RCC 7860 (cell line): ENCODE measurements at regions not wholly inside any gene's neighbourhood (a gene's known extent, or its start where the extent isn't known, plus 50 kb on each side); places are given as distances from the start of the nearest gene placed in this dataset.
"Not testable (repeated sequence)": the region's sequence is repeated elsewhere in the genome, so short reads cannot be mapped to it uniquely, and the experiment has no call there.

ENCODE experiments used
- DNase-seq: peaks from one replicate; pipeline ENCODE4 v3.0.0-alpha.2; 2015; ENCODE audit warnings: low spot score
- FAIRE-seq: peaks from 2 replicates; lab custom pipeline; 2012; peaks lifted over from hg19 to GRCh38; lab: Jason Lieb, UNC

DNA sequence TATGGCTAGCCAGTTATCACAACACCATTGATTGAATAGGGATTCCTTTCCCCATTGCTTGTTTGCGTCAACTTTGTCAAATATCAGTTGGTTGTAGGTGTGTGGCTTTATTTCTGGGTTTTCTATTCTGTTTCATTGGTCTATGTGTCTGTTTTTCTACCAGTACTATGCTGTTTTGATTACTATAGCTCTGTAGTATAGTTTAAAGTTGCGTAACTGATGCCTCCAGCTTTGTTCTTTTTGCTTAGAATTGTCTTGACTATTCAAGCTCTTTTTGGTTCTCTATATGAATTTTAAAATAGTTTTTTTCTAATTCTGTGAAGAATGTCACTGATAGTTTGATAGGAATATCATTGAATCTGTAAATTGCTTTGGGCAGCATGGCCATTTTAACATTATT is 194.9 kb upstream of the FN1 start:
- DNase-seq, FAIRE-seq: not testable (repeated sequence)

GRCh38 chr2:215627771-215628170 is 191.9 kb upstream of the FN1 start:
- DNase-seq (no peak), FAIRE-seq (no peak)

DNA sequence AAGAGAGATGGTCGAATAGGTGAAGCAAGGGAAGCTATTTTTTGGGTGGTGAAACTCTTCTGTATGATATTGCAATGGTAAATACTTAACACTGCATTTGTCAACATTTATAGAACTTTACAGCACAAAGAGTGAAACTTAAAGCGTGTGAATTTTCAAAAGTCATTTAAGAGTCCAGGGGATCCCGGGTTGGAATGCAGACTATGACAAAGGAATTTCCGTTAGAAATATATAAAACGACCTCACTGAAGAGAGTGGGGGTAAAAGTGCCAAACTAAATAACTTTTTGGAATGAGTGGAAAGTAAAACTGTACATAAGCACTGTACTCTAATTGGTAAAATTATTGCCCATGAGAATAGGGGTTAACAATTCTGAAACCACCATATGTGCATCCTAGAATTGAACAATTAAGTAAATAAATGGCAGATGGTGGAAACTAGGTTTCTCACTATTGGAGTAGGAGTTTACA is 191.0 kb upstream of the FN1 start:
- no peak for FAIRE-seq
- no peak for DNase-seq

DNA sequence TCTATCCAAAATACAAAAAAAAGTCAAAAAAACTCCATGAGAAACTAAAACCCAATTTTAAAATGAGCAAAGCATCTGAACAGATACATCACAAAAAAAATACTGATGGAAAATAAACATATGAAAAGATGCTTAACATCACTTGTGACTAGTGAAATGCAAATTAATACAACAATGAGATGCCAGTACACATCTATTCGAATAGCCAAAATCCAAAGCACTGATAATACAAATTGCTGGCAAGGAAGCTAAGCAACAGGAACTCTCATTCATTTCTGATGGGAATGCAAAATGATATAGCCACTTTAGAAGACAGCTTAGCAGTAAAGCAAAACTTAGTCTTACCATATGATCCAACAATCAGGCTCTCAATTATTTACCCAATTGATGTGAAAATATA is 190.2 kb upstream of the FN1 start:
- FAIRE-seq, result no peak
- DNase-seq, result no peak

DNA sequence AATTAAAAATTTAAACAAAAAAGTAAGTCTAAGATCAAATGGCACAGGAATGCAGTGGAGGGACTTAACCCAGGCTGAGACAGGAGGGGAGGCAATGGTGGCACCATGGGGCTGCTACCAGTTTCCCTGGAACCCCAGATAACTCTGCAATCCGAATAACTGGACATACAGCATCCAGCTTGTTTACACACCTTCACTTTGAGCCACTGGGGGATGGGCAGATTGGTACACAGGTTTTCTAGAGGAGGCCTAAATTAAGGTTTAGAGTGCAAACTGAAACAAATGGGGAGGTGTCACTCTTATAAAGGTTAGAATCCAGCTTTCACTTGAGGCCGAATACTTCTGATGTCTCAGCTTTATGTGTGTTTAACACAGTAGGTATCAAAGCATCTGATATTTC is 189.3 kb upstream of the FN1 start:
- no peak for FAIRE-seq
- DNase-seq, result no peak

DNA sequence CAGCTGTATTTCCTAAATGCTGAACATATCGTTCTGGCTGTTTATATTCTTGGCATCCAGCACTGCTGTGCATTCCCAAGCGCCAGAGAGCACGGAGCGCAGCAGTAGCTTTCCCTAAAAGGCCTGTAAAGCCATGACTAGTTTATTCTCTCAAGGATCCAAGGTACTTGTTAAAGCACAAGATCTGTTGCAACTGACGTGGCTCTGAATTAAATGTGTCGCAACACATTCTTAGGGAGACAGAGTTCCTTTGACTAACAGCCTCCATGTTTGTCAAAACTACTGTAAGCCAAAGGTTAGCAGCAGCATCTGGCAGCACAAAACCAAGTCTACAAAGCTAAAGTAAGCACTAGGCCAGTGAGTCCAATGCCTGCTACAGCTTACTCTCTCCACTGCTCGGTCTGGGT is 188.6 kb upstream of the FN1 start:
- FAIRE-seq, result no peak
- no peak for DNase-seq

GRCh38 chr2:215622837-215623236 is 187.0 kb upstream of the FN1 start:
- no peak for FAIRE-seq
- DNase-seq, result no peak

- FAIRE-seq (no peak), DNase-seq (no peak)
These were observed 185.5 kb upstream of the FN1 start for GRCh38 chr2:215621381-215621780.

DNA sequence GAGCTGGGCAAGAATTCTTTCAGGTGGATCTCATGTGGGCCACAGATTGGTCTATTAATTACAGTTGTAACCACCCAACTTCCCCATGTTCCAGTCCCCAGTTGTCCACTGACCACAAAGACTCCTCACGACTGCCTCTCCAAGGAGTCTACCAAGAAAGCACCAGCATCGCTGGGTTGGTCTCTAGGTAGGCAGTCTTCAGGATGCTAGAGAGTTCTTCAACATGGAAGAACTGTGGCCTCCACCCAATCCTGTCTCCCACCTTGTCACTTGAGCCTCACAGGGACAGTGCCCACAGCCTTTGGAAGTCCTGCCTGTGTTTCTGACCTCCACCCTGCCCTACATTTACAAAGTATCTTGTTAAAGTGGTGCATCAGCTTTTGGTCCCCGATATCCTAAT is 184.7 kb upstream of the FN1 start:
- DNase-seq (no peak), FAIRE-seq (no peak)

DNA sequence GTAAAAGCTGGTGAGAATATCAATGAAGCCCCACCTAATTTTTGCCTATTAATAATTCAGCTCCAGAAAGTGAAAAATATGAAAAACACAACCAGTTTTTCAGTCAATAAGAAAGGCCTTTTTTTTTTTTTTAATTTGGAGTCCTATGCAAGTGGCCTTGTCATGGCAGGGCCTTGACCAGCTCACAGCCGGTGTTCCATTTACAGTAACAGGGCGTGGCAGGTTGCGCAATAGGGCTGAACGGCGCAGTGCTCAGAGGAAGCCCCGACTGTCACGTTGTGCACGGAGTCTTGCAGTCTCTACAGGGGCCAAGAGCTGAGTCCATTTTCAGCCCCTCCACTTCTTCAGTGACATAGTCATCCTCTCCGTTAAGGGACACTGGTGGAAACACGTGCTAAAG is 184.1 kb upstream of the FN1 start:
- FAIRE-seq, result no peak
- DNase-seq, result no peak

DNA sequence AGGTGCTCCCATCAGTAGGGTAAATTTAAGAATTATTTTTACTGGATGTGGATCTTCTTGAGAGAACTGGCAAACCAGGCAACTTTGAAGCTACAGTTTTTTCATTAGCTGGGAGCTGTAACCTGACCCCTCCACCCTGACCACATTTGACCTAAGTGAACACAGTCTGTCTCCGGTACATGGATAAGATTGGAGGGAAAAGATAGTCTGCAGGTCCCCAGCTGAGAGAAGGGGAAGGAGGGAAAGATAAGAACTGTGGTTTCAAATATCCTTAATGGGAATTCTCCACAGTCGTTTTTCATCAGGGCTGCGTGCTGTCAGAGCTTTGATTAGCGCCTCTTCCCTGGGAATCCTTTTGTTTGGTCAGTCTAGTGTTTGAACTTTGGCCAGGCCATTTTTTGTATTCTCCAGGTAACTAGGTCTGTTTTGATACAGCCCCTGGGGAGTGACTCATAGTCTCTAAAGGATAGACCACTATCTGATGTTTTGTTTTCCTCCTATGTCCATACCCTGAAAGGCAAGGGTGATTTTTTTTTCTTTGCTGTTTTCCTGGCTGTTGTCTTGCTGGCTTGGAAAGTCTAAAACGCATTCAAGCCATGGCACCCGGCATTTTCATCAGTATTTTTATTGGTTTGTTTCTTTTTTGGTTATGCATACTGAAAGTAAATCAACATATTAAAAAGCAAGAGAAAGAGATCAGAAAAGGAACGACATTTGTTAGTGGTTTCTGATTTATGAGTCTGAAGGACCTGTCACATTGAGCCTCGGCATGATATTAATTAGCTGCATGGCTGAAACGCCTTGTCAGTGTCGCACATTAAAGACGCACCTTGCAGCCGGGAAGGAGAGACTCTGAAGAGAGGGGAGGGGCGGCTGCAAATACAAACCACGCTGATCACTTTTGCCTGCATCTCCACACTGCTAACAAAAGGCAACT is 183.4 kb upstream of the FN1 start:
- FAIRE-seq (peak; percentile 94), DNase-seq (peak; percentile 90)

DNA sequence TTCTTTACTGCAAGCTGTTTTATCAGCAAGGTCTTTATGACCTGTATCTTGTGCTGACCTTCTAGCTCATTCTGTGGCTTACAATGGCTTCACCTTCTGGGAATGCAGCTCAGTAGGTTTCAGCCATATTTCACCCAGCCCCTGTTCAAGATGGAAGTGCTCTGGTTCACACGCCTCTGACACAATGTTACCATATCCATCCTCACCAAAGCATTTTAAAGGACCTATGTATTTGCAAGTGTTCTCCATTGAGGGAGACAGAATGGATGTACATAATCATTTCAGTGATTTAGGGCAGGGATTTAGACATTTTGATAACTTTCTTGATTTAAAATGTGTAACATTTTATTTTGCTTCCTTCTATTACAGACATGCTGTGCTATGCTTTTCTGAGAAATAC is 182.3 kb upstream of the FN1 start:
- DNase-seq (no peak), FAIRE-seq (no peak)

DNA sequence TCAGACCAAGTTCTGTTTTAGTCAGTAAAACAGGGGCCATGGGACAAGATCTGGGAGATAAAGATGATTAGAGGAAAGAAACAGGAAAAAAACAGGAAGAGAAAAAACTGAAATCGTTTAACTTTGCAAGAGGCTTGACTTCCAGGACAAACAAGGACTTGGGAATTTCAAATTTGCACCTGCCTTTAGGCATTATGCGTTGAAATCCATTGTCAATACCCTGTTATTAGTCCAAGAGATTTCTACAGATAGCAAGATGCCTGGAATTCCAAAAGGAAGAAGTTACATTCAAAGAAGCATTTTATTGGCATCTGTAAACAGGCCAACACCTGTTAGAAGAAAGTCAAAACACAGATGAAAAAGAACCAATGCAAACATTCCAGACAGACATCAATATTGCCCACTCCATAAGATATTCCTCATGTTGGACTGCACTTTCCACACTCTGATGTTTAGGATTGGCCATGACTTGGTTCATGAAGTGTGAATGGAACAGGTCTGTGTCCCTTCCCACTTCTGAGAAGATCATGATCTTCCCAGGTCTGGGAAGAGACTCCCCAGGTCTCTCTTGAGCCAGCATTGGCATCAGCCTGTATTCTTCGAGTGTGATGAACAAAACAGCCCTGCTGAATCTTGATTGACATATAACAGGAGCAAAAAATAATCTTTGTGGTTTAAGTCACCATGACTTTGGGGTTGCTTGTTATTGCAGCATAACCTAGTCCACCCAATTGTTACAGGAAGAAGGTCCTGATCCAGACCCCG is 181.4 kb upstream of the FN1 start:
- no peak for FAIRE-seq
- no peak for DNase-seq

DNA sequence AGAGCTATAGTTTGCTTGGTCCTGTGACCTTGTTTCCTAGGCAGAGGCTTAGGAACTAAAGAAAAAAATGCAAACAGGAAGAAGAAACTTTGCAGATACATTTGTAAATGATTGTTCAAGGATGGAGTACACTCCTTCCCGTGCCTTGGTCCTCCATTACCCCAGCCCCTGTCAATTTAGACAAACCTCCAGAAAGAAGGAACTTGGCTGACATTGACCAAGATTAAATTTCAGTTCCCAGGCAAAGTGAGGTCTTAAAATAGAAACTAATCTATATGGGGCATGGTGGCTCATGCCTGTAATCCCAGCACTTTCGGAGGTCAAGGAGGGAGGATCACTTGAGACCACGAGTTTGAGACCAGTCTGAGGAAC is 179.9 kb upstream of the FN1 start:
- FAIRE-seq (no peak), DNase-seq (no peak)

- FAIRE-seq (no peak), DNase-seq (no peak)
These were observed 179.4 kb upstream of the FN1 start for GRCh38 chr2:215615067-215615802.

GRCh38 chr2:215614296-215614695 is 178.4 kb upstream of the FN1 start:
- FAIRE-seq (no peak), DNase-seq (no peak)

GRCh38 chr2:215613888-215614287 is 178.0 kb upstream of the FN1 start:
- DNase-seq (no peak), FAIRE-seq (no peak)

GRCh38 chr2:215613280-215613679 is 177.4 kb upstream of the FN1 start:
- FAIRE-seq (no peak), DNase-seq (no peak)

GRCh38 chr2:215612786-215613185 is 176.9 kb upstream of the FN1 start:
- FAIRE-seq, result peak; percentile 77
- peak; percentile 71 for DNase-seq

DNA sequence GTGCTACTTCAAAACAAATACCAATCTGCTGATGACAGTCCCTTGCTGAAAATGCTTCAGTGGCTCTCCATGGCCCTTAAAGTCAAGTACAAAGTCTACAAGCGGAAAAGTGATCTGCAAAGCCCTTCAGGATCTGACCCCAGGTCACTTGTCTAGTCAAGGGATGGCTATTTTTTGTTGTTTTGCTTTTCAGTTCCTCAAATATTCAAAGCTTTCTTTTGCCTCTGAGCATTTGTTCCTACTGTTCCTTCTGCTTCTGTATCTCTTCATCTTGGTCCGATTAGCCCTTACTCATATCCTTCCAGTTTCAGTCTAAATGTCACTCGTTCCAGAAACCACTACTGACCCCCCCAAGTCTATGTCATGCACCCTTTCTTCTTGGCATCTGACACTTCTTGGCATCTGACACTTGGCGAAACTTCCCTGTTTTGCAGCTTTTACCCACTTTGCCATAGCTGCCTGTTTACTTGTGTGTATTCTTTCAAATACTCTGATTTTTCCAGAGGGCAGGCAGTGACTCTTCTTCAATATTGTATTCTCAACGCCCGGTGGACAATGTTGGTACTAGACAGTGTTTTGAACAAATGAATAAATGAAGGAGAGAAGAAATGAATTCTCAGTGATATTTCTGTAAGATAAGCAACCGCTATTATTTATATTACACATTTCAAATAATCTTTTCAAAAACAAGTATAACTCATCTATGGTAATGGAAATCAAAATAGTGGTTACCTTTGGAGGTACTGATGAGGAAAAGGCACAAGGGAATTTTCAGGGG is 175.9 kb upstream of the FN1 start:
- DNase-seq (no peak), FAIRE-seq (no peak)
